Liver (tissue), 8 donors: ENCODE measurements at regions not wholly inside any gene's neighbourhood (a gene's known extent, or its start where the extent isn't known, plus 50 kb on each side); places are given as distances from the start of the nearest gene placed in this dataset.

ENCODE experiments used
- DNase-seq: peaks from one replicate; pipeline ENCODE4 v3.0.0-alpha.2; 2017; ENCODE audit warnings: low spot score
- H3K27ac ChIP-seq, 2 donors: one replicate each; pipeline ENCODE4 v1.7.0; 2013; ENCODE audit warnings: inconsistent platforms in 2 of 2, low read length in 2 of 2, control low read depth in 1 of 2, low read depth in 1 of 2, mild to moderate bottlenecking in 1 of 2
- H3K27me3 ChIP-seq, 4 donors: one replicate each; pipeline versions ENCODE4 v1.6.1 to v1.7.0; 2013; ENCODE audit warnings: low read length in 3 of 4, inconsistent platforms in 1 of 4, mild to moderate bottlenecking in 1 of 4, moderate library complexity in 1 of 4; ENCODE audit not compliant: control insufficient read depth in 4 of 4, insufficient read depth in 4 of 4
- H3K36me3 ChIP-seq, 4 donors: one replicate each; pipeline versions ENCODE4 v1.6.1 to v1.7.0; 2013; ENCODE audit warnings: low read length in 3 of 4, mild to moderate bottlenecking in 3 of 4, low read depth in 1 of 4, moderate library complexity in 1 of 4; ENCODE audit not compliant: control insufficient read depth in 4 of 4, insufficient read depth in 3 of 4
- H3K4me1 ChIP-seq, 4 donors: one replicate each; pipeline versions ENCODE4 v1.6.1 to v1.7.0; 2013; ENCODE audit warnings: low read length in 3 of 4, mild to moderate bottlenecking in 3 of 4, moderate library complexity in 1 of 4; ENCODE audit not compliant: control insufficient read depth in 4 of 4, insufficient read depth in 4 of 4
- H3K4me3 ChIP-seq, 3 donors: one replicate each; pipeline versions ENCODE4 v1.6.1 to v1.7.0; 2013; ENCODE audit warnings: low read length in 3 of 3, control low read depth in 1 of 3, low read depth in 1 of 3, mild to moderate bottlenecking in 1 of 3
- H3K9ac ChIP-seq, 2 donors: one replicate each; pipeline ENCODE4 v1.7.0; 2013; ENCODE audit warnings: low read length in 2 of 2, mild to moderate bottlenecking in 2 of 2, moderate library complexity in 2 of 2, control low read depth in 1 of 2, low read depth in 1 of 2
- H3K9me3 ChIP-seq, 4 donors: one replicate each; pipeline versions ENCODE4 v1.6.1 to v1.7.0; 2013; ENCODE audit warnings: low read length in 3 of 4; ENCODE audit not compliant: control insufficient read depth in 4 of 4
- ATF3 ChIP-seq: IDR thresholded peaks from 2 replicates; pipeline ENCODE4 v1.6.1; 2016; ENCODE audit warnings: antibody characterized with exemption
- CTCF ChIP-seq: fragments of 150-350 bp; IDR thresholded peaks from 2 replicates; pipeline ENCODE4 v1.5.1; 2017; ENCODE audit warnings: improper control_type of control experiment, low read depth, low read length; ENCODE audit not compliant: missing input control
- EGR1 ChIP-seq, 2 donors: IDR thresholded peaks; 2 replicates each; pipeline ENCODE4 v1.6.1; 2016 to 2018; ENCODE audit warnings: antibody characterized with exemption in 2 of 2, low read depth in 2 of 2
- FOXA1 ChIP-seq: IDR thresholded peaks from 2 replicates; pipeline ENCODE4 v1.6.1; 2016; ENCODE audit warnings: antibody characterized with exemption
- FOXA2 ChIP-seq: IDR thresholded peaks from 2 replicates; pipeline ENCODE4 v1.6.1; 2016; ENCODE audit warnings: antibody characterized with exemption
- GABPA ChIP-seq, 2 donors: IDR thresholded peaks in 1 of 2; conservative IDR thresholded peaks in 1 of 2; 2 replicates each; pipeline ENCODE4 v1.6.1; 2016; ENCODE audit warnings: antibody characterized with exemption in 2 of 2, mild to moderate bottlenecking in 1 of 2, moderate library complexity in 1 of 2
- HNF4A ChIP-seq, 2 donors: conservative IDR thresholded peaks; 2 replicates each; pipeline ENCODE4 v1.6.1; 2016; ENCODE audit warnings: antibody characterized with exemption in 2 of 2, mild to moderate bottlenecking in 2 of 2
- HNF4G ChIP-seq: IDR thresholded peaks from 2 replicates; pipeline ENCODE4 v1.6.1; 2016; ENCODE audit warnings: antibody characterized with exemption
- JUND ChIP-seq, 2 donors: IDR thresholded peaks; 2 replicates each; pipeline ENCODE4 v1.6.1; 2016; ENCODE audit warnings: antibody characterized with exemption in 2 of 2
- MAX ChIP-seq: IDR thresholded peaks from 2 replicates; pipeline ENCODE4 v1.6.1; 2016; ENCODE audit warnings: antibody characterized with exemption
- NR2F2 ChIP-seq: IDR thresholded peaks from 2 replicates; pipeline ENCODE4 v1.6.1; 2016; ENCODE audit warnings: antibody characterized with exemption
- RAD21 ChIP-seq, 2 donors: IDR thresholded peaks; 2 replicates each; pipeline ENCODE4 v1.6.1; 2016; ENCODE audit warnings: antibody characterized with exemption in 2 of 2, mild to moderate bottlenecking in 2 of 2
- REST ChIP-seq: IDR thresholded peaks from 2 replicates; pipeline ENCODE4 v1.6.1; 2016; ENCODE audit warnings: antibody characterized with exemption, mild to moderate bottlenecking
- RXRA ChIP-seq, 2 donors: IDR thresholded peaks; 2 replicates each; pipeline ENCODE4 v1.6.1; 2017 to 2018; ENCODE audit warnings: antibody characterized with exemption in 2 of 2, mild to moderate bottlenecking in 1 of 2
- TAF1 ChIP-seq: conservative IDR thresholded peaks from 2 replicates; pipeline ENCODE4 v1.6.1; 2016; ENCODE audit warnings: antibody characterized with exemption, mild to moderate bottlenecking
- YY1 ChIP-seq: IDR thresholded peaks from 2 replicates; pipeline ENCODE4 v1.6.1; 2016; ENCODE audit warnings: antibody characterized with exemption, mild to moderate bottlenecking
- ZBTB33 ChIP-seq: IDR thresholded peaks from 2 replicates; pipeline ENCODE4 v1.6.1; 2016; ENCODE audit warnings: antibody characterized with exemption
- WGBS: extraction: QIAGEN DNeasy Blood & Tissue Kit; methylation state at CpG from one replicate; pipeline ENCODE4 v1.1.7; 2013; 5-methylcytosine and 5-hydroxymethylcytosine counted together
- donor health status: healthy.
- donor health status: healthy.
- donor health status: healthy.
- donor health status: healthy.
- donor health status: healthy.

- TF ChIP-seq ZBTB33 (no peak), RAD21 (IDR thresholded peaks at IDR 0.05) (no peak), RXRA (IDR thresholded peaks at IDR 0.05) (no peak)
Observed at GRCh38 chr3:154931484-154931883, 148.6 kb upstream of the MME start (continued).

GRCh38 chr3:154926721-154927120, 153.4 kb upstream of the MME start:
- H3K9ac ChIP-seq = no peak overlapping the region
- WGBS = 35% methylated on average over 1 of the region's 1 CpG
- H3K4me3 ChIP-seq = no peak overlapping the region
- no peaks in the 10 kb centered on the region for H3K9me3 ChIP-seq
- no peaks in the 10 kb centered on the region for H3K4me1 ChIP-seq
- no peaks in the 10 kb centered on the region for H3K27me3 ChIP-seq
- DNase-seq = no peak
- TF ChIP-seq RXRA (IDR thresholded peaks at IDR 0.05) = no peak
- no peak for TF ChIP-seq JUND (IDR thresholded peaks at IDR 0.05)
- TF ChIP-seq FOXA2 = no peak
- no peak for TF ChIP-seq NR2F2
- no peak for TF ChIP-seq FOXA1
- no peak for TF ChIP-seq REST
- no peak for TF ChIP-seq TAF1
- TF ChIP-seq ATF3 = no peak
- no peak for TF ChIP-seq MAX
- no peak for TF ChIP-seq HNF4G
- no peak for TF ChIP-seq YY1
- no peak for TF ChIP-seq HNF4A (conservative IDR thresholded peaks at IDR 0.05)
- no peak for TF ChIP-seq EGR1 (IDR thresholded peaks at IDR 0.05; ENCODE audit: low read depth in 2 of 2)
- no peak for TF ChIP-seq RAD21 (IDR thresholded peaks at IDR 0.05)
- no peak for TF ChIP-seq GABPA (IDR thresholded peaks at IDR 0.05 in 1 of 2, conservative IDR thresholded peaks at IDR 0.05 in 1 of 2)
- no peak for TF ChIP-seq CTCF
- no peaks in the 10 kb centered on the region for H3K36me3 ChIP-seq
- H3K27ac ChIP-seq = no peak overlapping the region
